SK-N-MC (cell line): ENCODE measurements at regions not wholly inside any gene's neighbourhood (a gene's known extent, or its start where the extent isn't known, plus 50 kb on each side); places are given as distances from the start of the nearest gene placed in this dataset.
"Not testable (repeated sequence)": the region's sequence is repeated elsewhere in the genome, so short reads cannot be mapped to it uniquely, and the experiment has no call there.

Experiments
- EZH2 ChIP-seq: fragments of 200-600 bp; sonication (generic); IDR thresholded peaks from one replicate; pipeline ENCODE4 v1.6.1; 2017; ENCODE audit warnings: antibody characterized with exemption
- POLR2AphosphoS5 ChIP-seq: IDR thresholded peaks from 2 replicates; pipeline ENCODE4 v1.6.1; 2012; ENCODE audit warnings: mild to moderate bottlenecking, low read depth, low read length, borderline replicate concordance

GRCh38 chr10:120239695-120240094 lies 217.3 kb upstream of the PLPP4 start:
- TF ChIP-seq EZH2, POLR2AphosphoS5: not testable (repeated sequence)
